ENCODE measurements at regions not wholly inside any gene's neighbourhood (a gene's known extent, or its start where the extent isn't known, plus 50 kb on each side); places are given as distances from the start of the nearest gene placed in this dataset.

DNA sequence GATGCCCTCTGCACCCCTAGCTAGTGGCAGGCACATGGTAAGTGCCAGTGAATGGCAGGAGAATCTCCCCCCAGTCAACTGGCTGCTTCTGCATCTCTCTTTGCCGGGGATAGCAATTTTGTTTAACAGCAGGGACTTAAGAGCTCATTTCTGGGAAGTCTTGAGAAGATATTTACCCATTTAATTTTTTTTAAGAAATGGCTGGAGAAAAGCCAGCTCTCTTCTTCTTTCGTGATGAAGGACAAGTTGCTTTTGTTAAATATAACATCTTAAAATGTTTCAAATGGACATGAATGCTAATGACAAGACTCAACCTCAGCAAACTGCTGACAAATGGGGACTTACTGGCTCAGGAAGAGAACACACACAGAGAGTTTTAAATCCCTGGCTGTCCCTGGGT lies 55.0 kb upstream of the IYD start:
- TF ChIP-seq HDGF (IDR thresholded peaks at IDR 0.05; ENCODE audit: borderline replicate concordance) (no peak), ELF4 (IDR thresholded peaks at IDR 0.05) (no peak)
